Bronchial epithelial cell (primary cell): ENCODE measurements at regions not wholly inside any gene's neighbourhood (a gene's known extent, or its start where the extent isn't known, plus 50 kb on each side); places are given as distances from the start of the nearest gene placed in this dataset.
A peak's percentile ranks its signal among the peaks of the same experiment; 100 is the strongest.

ENCODE experiments used
- DNase-seq: peaks from one replicate; pipeline ENCODE4 v3.0.0-alpha.2; 2010; ENCODE audit warnings: low read depth
- FAIRE-seq: peaks from 2 replicates; lab custom pipeline; 2011; peaks lifted over from hg19 to GRCh38; lab: Jason Lieb, UNC
- H3K27me3 ChIP-seq: 2 replicates; pipeline ENCODE4 v1.5.1; 2011; ENCODE audit warnings: low read length; ENCODE audit not compliant: control insufficient read depth, insufficient read depth
- H3K36me3 ChIP-seq: 2 replicates; pipeline ENCODE4 v1.5.1; 2011; ENCODE audit warnings: low read length; ENCODE audit not compliant: control insufficient read depth, insufficient read depth
- H3K4me3 ChIP-seq: 2 replicates; pipeline ENCODE4 v1.5.1; 2011; ENCODE audit warnings: mild to moderate bottlenecking, low read depth, low read length, control low read depth
- TF ChIP-seq, protein P1 (sequence below): IDR thresholded peaks from 2 replicates; pipeline ENCODE4 v1.5.1; 2011; ENCODE audit warnings: mild to moderate bottlenecking, moderate library complexity, low read length, control low read depth, inconsistent platforms; ENCODE audit not compliant: insufficient read depth, severe bottlenecking

DNA sequence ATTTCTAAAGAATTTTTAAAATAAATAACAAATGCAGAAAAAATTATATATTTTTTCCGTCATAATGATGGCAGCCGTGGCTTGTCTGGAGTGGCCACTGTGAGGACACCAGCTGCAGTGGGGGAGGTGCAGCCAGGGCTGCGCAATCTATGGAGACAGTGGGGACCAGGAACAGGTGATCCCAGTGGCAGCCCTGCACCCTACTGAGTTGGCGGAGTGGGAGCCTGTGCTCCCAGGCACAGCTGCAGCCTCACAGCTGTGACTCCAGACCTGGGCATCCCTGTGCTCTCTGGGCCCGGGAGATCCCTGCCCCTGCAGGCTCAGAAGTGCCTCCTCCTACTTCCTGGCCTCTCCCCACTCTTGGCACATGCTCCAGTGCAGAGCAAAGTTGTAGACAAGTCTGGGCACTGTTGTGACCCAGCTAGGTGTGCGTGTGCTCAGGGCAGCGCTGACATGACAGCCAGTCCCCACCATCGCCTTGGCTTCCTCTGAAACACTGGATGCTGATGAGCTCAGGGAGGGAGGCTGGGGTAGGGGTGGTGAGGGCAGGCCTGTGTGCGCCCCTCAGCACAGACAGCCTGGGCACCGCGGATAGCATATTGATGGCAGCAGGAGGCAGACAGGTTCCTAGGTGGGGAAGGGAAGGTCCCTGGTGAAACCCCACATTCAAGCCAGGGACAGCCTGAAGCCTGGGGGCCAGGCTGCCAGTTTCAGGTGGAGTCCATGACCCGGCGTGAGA is 96.0 kb upstream of the PRR16 start:
- Histone ChIP-seq H3K4me3 (no peak overlapping the region), H3K36me3 (no peaks in the 10 kb centered on the region), H3K27me3 (no peaks in the 10 kb centered on the region)
- peak; percentile 62 for DNase-seq
- TF ChIP-seq, protein P1, sequence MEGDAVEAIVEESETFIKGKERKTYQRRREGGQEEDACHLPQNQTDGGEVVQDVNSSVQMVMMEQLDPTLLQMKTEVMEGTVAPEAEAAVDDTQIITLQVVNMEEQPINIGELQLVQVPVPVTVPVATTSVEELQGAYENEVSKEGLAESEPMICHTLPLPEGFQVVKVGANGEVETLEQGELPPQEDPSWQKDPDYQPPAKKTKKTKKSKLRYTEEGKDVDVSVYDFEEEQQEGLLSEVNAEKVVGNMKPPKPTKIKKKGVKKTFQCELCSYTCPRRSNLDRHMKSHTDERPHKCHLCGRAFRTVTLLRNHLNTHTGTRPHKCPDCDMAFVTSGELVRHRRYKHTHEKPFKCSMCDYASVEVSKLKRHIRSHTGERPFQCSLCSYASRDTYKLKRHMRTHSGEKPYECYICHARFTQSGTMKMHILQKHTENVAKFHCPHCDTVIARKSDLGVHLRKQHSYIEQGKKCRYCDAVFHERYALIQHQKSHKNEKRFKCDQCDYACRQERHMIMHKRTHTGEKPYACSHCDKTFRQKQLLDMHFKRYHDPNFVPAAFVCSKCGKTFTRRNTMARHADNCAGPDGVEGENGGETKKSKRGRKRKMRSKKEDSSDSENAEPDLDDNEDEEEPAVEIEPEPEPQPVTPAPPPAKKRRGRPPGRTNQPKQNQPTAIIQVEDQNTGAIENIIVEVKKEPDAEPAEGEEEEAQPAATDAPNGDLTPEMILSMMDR, result no peak
- FAIRE-seq, result no peak

DNA sequence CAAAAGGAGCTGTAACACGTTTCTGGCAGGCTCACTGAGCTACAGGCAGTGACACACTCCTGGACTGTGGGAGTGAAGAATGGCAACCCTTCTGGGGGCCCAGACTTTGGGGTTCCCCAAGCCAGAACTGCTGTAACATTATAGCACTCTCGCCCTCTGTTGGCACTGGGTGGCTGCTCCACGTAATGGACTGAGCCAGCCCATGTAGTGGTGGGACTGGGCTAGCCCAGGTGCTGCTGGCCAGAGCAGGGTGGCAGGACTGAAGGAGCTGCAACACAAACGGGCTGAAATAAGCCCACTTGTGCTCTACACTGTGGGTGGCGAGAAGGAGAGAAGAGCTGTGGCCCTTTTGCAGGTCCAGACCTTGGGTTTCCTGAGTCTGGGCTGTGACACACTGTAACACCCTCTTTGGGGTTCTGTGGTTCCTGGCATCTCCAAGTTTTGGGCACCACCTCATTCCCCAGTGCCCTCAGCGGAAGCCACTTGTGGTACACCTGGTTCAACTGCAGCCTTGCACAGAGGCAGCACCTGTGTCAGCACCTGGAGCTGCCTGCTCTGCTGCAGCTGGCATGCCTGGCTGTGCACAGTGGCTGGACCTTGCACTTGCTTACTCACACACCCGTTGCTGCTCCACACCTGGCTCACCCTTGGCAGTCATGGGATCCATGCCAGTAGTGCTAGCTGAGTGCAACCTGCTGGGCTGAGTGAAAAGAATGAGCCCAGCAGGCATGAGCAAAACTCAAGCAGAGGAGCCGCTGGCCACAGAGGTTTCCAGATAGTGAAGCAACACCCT is 95.0 kb upstream of the PRR16 start:
- Histone ChIP-seq H3K27me3 (no peaks in the 10 kb centered on the region), H3K36me3 (no peaks in the 10 kb centered on the region), H3K4me3 (no peak overlapping the region)
- TF ChIP-seq, protein P1, result no peak
- DNase-seq, result peak; percentile 75
- no peak for FAIRE-seq

DNA sequence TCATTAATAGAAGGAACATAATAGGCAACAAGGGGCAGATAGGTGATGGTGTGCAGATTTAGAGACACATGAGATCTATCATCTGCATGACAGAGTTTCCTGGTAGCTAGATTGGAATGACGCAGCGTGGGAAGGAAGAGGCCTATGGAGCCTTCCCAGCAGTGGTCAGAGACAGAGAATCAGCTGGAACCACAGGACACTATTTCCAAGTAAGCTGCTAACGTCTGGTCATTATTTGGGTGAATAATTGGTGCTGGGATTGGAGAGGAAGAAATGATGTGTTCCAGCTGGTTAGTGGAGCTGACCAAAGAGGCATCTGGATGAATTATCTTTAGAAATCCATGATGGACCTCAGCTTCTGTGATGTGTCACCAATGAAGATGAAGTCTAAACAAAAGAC is 91.2 kb upstream of the PRR16 start:
- H3K27me3 ChIP-seq, result no peaks in the 10 kb centered on the region
- FAIRE-seq (no peak), DNase-seq (no peak)
- no peaks in the 10 kb centered on the region for H3K36me3 ChIP-seq
- TF ChIP-seq, protein P1, result no peak
- no peak overlapping the region for H3K4me3 ChIP-seq

DNA sequence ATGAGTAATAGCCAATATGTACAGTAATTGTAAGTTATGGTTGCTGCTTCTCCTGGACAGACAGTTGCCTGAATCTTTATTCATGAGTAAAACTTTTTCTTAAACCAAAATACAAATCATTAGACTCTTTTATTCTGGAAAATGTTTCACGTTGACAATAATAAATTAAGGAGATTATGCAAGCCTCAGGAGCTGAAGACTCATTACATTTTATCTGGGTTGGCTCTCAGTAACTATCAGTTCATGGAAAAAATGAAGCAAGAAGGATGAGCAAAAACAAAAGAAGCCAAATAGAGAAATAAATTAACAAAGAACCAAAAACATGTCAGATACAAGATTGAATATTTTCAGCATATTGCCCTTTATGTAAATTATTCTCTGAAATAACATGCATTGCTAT is 88.9 kb upstream of the PRR16 start:
- H3K36me3 ChIP-seq, result no peaks in the 10 kb centered on the region
- H3K27me3 ChIP-seq, result no peaks in the 10 kb centered on the region
- no peak overlapping the region for H3K4me3 ChIP-seq
- no peak for FAIRE-seq
- DNase-seq, result no peak
- TF ChIP-seq, protein P1, result no peak

DNA sequence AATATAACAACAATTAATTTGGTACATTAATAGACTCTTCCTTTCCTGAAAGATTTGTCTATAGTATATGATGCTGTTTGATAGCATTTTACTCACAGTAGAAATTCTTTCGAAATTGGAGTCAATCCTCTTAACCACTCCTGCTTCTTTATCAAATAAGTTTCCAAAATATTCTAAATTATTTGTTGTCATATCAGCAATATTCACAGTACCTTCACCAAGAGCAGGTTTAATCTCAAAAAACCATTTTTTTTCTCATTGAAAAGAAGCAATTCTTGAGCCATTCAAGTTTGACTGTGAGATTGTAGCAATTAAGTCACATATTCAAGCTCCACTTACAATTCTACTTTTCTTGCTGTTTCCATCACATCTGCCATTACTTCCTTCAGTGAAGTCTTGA is 83.5 kb upstream of the PRR16 start:
- no peak overlapping the region for H3K4me3 ChIP-seq
- DNase-seq (no peak), FAIRE-seq (no peak)
- H3K36me3 ChIP-seq, result no peaks in the 10 kb centered on the region
- TF ChIP-seq, protein P1, result no peak
- H3K27me3 ChIP-seq, result no peaks in the 10 kb centered on the region
